Caco-2 (cell line): ENCODE measurements at regions not wholly inside any gene's neighbourhood (a gene's known extent, or its start where the extent isn't known, plus 50 kb on each side); places are given as distances from the start of the nearest gene placed in this dataset.

Experiments
- BruUV-seq: library from RNA; stranded (reverse); fragments of 400-500 nt; replicated peaks from 2 replicates; lab custom pipeline; 2021; lab: Mats Ljungman, UMichigan
- CTCF ChIA-PET: fragments of 300-600 bp; sonication (Branson Sonifier 250); formaldehyde crosslinking; loops from one replicate; lab custom pipeline; 2022; ENCODE audit warnings: antibody characterized with exemption; lab: Charles Lee
- POLR2A ChIA-PET: fragments of 300-600 bp; sonication (Branson Sonifier 250); formaldehyde crosslinking; loops from one replicate; lab custom pipeline; 2022; ENCODE audit warnings: antibody characterized with exemption; lab: Charles Lee
- DNase-seq, 2 experiments: peaks; one replicate each; pipeline versions ENCODE4 v3.0.0 to v3.0.0-alpha.2; 2020 to 2022
- H3K27me3 ChIP-seq: replicated peaks from 2 replicates; pipeline ENCODE4 v1.6.0; 2011; ENCODE audit warnings: low read length; ENCODE audit not compliant: control insufficient read depth, insufficient read depth
- H3K36me3 ChIP-seq: 2 replicates; pipeline ENCODE4 v1.5.1; 2011; ENCODE audit warnings: low read length; ENCODE audit not compliant: control insufficient read depth, insufficient read depth
- H3K4me1 ChIP-seq: fragments of 250-450 bp; sonication (Bioruptor Pico); 2 replicates; pipeline ENCODE4 v1.5.1; 2020; ENCODE audit warnings: mild to moderate bottlenecking
- H3K4me3 ChIP-seq: 2 replicates; pipeline ENCODE4 v1.5.1; 2011; ENCODE audit warnings: low read depth, mild to moderate bottlenecking, control low read depth, low read length
- H3K9me3 ChIP-seq: fragments of 250-450 bp; sonication (Bioruptor Pico); 2 replicates; pipeline ENCODE4 v1.5.1; 2020; ENCODE audit warnings: mild to moderate bottlenecking, moderate library complexity
- H3K27ac Mint-ChIP-seq: one replicate; pipeline ENCODE4 v1.8.0; 2022; ENCODE audit warnings: mixed read lengths; ENCODE audit not compliant: unreplicated experiment
- H3K27me3 Mint-ChIP-seq: one replicate; pipeline ENCODE4 v1.8.0; 2022; ENCODE audit warnings: mixed read lengths; ENCODE audit not compliant: insufficient read depth, unreplicated experiment
- H3K36me3 Mint-ChIP-seq: one replicate; pipeline ENCODE4 v1.8.0; 2022; ENCODE audit warnings: mild to moderate bottlenecking, mixed read lengths; ENCODE audit not compliant: insufficient read depth, unreplicated experiment
- H3K4me1 Mint-ChIP-seq: one replicate; pipeline ENCODE4 v1.8.0; 2022; ENCODE audit warnings: low read depth, mixed read lengths; ENCODE audit not compliant: unreplicated experiment
- H3K4me3 Mint-ChIP-seq: one replicate; pipeline ENCODE4 v1.8.0; 2022; ENCODE audit warnings: mild to moderate bottlenecking, moderate library complexity, mixed read lengths; ENCODE audit not compliant: unreplicated experiment
- H3K9me3 Mint-ChIP-seq: one replicate; pipeline ENCODE4 v1.8.0; 2022; ENCODE audit warnings: mixed read lengths; ENCODE audit not compliant: unreplicated experiment
- CTCF ChIP-seq, 2 experiments: fragments of 200-600 bp in 1 of 2; IDR thresholded peaks; 1 replicate in 1 of 2; 2 replicates in 1 of 2; pipeline versions ENCODE4 v1.5.1 to v1.8.0; 2011 to 2022; ENCODE audit warnings: antibody characterized with exemption in 1 of 2, control low read depth in 1 of 2, inconsistent platforms in 1 of 2, low read depth in 1 of 2, low read length in 1 of 2, mild to moderate bottlenecking in 1 of 2, moderate library complexity in 1 of 2; ENCODE audit not compliant: insufficient read depth in 1 of 2, severe bottlenecking in 1 of 2, unreplicated experiment in 1 of 2
- intact Hi-C: fragments of 100-400 bp; cut with micrococcal nuclease; formaldehyde crosslinking; loops from one replicate; pipeline ENCODE4 v1.10.0; 2022; ENCODE audit not compliant: unreplicated experiment

- Mint-ChIP-seq H3K36me3 (no peaks in the 10 kb centered on the region), H3K4me1 (no peaks in the 10 kb centered on the region), H3K27ac (no peak overlapping the region), H3K4me3 (no peak overlapping the region), H3K9me3 (no peaks in the 10 kb centered on the region), H3K27me3 (peaks cover 4% of the 10 kb centered on the region)
- no TSS peak for BruUV-seq
- H3K27me3 ChIP-seq = no peaks in the 10 kb centered on the region; the same call in none of the 2 replicates
- intact Hi-C loops = no loop called here
- ChIA-PET CTCF (no interaction called here), POLR2A (no interaction called here)
- H3K4me1 ChIP-seq = no peaks in the 10 kb centered on the region
- H3K36me3 ChIP-seq = no peaks in the 10 kb centered on the region
- no peaks in the 10 kb centered on the region for H3K9me3 ChIP-seq
- TF ChIP-seq CTCF (IDR thresholded peaks at IDR 0.05; ENCODE audit: insufficient read depth in 1 of 2, low read depth in 1 of 2, low read length in 1 of 2, severe bottlenecking in 1 of 2, unreplicated experiment in 1 of 2) = no peak
- H3K4me3 ChIP-seq = no peak overlapping the region
- no peak for DNase-seq
These were observed 169.4 kb upstream of the GLRA1 start for GRCh38 chr5:152094060-152094459.

GRCh38 chr5:152092580-152092979 lies 167.9 kb upstream of the GLRA1 start:
- ChIA-PET CTCF (no interaction called here), POLR2A (no interaction called here)
- no TSS peak for BruUV-seq
- no peaks in the 10 kb centered on the region for H3K9me3 ChIP-seq
- no peaks in the 10 kb centered on the region for H3K36me3 ChIP-seq
- no peak overlapping the region for H3K4me3 ChIP-seq
- no peak overlapping the region for H3K27ac Mint-ChIP-seq
- H3K4me1 ChIP-seq = no peaks in the 10 kb centered on the region
- DNase-seq = no peak
- H3K27me3 ChIP-seq = no peaks in the 10 kb centered on the region; the same call in none of the 2 replicates
- peaks cover 4% of the 10 kb centered on the region for H3K27me3 Mint-ChIP-seq
- no peaks in the 10 kb centered on the region for H3K9me3 Mint-ChIP-seq
- no peak for TF ChIP-seq CTCF (IDR thresholded peaks at IDR 0.05; ENCODE audit: insufficient read depth in 1 of 2, low read depth in 1 of 2, low read length in 1 of 2, severe bottlenecking in 1 of 2, unreplicated experiment in 1 of 2)
- no peaks in the 10 kb centered on the region for H3K4me1 Mint-ChIP-seq
- no peak overlapping the region for H3K4me3 Mint-ChIP-seq
- no peaks in the 10 kb centered on the region for H3K36me3 Mint-ChIP-seq
- intact Hi-C loops = no loop called here

GRCh38 chr5:152089644-152090043 lies 165.0 kb upstream of the GLRA1 start:
- Histone ChIP-seq H3K27me3 (no peaks in the 10 kb centered on the region; the same call in none of the 2 replicates), H3K9me3 (no peaks in the 10 kb centered on the region), H3K4me3 (no peak overlapping the region), H3K4me1 (no peaks in the 10 kb centered on the region), H3K36me3 (no peaks in the 10 kb centered on the region)
- CTCF ChIA-PET = no interaction called here
- POLR2A ChIA-PET = no interaction called here
- no TSS peak for BruUV-seq
- TF ChIP-seq CTCF (IDR thresholded peaks at IDR 0.05; ENCODE audit: insufficient read depth in 1 of 2, low read depth in 1 of 2, low read length in 1 of 2, severe bottlenecking in 1 of 2, unreplicated experiment in 1 of 2) = no peak
- Mint-ChIP-seq H3K4me3 (no peak overlapping the region), H3K36me3 (no peaks in the 10 kb centered on the region), H3K9me3 (no peaks in the 10 kb centered on the region), H3K27ac (no peak overlapping the region), H3K4me1 (no peaks in the 10 kb centered on the region), H3K27me3 (peaks cover 10% of the 10 kb centered on the region)
- no peak for DNase-seq
- intact Hi-C loops = no loop called here
